GDM1 (cell line): ENCODE measurements at regions not wholly inside any gene's neighbourhood (a gene's known extent, or its start where the extent isn't known, plus 50 kb on each side); places are given as distances from the start of the nearest gene placed in this dataset.

Experiments used
- DNase-seq: peaks from one replicate; lab custom pipeline; 2025; lab: John Stamatoyannopoulos, UW

DNA sequence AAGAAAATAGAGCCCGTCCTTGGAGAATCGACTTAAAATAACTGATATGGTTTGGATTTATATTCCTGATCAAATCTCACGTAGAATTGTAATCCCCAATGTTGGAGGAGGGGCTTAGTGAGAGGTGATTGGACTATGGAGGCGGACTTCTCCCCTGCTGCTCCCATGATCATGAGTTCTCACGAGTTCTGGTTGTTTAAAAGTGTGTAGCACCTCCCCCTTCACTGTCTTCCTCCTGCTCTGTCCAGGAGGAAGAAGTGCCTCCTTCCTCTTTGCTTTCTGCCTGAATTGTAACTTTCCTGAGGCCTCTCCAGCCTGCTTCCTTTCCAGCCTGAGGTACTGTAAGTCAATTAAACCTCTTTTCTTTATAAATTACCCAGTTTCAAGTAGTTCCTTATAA is 529.2 kb downstream of the HAO1 start:
- DNase-seq: no peak

DNA sequence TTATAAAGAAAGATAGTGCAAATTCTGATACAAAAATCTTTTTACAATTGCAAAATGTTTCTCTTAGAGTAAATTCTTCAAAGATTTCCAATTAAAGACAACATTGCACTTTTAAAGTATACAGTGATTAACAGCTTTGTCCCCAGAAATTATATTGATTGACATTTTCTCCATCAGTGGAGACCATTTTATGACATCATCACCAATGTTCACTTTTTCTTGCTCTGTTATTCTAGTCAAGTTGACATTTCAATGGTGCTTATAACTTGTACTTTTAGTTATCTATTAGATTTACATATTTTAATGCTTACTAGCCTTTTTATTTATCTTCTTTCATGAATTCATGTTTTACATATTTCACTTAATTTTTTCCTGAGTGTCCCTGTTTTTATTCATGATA is 524.8 kb downstream of the HAO1 start:
- DNase-seq: no peak

DNA sequence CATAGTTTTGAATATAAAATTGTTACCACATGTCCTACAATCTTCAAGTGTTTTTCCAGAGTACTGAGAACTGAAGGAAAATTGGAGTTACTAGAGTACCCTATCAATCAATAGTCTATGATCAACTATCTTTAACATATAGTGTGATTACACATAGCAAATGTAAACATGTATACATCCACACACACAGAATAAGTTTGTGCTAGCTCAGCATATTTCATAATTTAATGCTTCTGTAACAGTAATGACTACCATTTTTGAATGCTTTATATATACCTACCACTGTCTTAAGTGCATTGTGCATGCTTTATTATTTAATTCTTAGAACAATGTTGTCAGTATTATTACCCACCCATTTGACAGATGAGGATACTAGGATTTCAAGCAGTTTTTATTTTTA is 523.9 kb downstream of the HAO1 start:
- DNase-seq: no peak

DNA sequence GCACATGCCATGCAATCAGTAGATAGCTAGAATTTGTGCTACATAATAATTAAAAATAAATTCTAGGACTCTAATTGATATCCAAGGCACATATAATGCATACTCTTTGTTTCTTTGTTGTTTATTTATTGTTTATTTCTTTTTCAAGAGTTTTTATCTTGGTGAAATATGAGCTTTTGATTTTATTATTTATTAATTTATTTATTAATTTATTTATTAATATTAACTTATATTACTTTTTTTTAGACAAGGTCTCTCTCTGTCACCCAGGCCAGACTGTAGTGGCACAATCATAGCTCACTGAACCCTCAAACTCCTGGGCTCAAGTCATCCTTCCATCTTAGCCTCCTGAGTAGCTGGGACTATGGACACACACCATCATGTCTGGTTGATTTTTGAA is 519.9 kb downstream of the HAO1 start:
- no peak for DNase-seq

DNA sequence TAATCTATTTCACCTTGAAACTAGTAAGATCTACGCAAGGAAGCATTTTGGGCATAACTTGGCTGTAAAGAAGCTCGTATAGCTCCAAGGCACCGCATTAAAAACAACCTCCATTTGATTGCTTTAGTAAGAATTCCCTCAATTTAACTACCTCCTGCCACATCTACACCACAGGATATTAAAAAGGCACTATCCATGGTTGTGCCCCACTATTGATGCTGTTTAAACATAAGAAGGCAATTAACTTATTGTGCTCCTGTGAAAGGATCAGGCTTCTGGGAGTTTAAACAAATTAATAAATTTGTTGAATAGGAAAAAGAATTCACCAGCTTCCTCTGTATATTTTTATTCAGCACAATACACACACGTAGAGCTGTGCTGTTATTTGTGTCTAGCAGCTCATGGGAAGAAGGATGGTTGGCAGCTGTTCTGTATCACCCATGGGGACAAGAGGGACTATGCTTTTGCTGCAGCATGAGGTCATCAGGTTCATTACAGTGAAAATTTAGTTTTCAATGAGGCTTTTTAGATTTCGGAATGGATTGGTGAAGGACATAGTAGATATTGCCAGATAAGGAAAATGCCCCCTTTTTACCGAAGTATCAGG is 513.3 kb downstream of the HAO1 start:
- no peak for DNase-seq

DNA sequence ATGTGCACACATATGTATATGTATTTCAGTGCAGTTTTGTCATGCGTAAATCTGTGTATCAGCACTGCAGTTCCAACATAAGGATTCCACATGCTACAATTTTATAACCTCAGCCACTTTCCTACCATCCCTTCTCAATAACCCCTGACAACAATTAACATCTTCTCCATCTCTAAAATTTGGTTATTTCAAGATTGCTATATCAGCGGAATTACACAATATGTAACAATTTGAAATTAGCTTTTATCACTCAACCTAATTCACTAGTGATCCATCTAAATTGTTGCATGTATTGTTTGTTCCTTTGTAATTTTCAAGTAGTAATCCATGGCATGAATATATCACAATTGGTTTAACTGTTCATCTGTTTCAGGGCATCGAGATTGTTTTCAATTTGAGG is 511.3 kb downstream of the HAO1 start:
- no peak for DNase-seq

DNA sequence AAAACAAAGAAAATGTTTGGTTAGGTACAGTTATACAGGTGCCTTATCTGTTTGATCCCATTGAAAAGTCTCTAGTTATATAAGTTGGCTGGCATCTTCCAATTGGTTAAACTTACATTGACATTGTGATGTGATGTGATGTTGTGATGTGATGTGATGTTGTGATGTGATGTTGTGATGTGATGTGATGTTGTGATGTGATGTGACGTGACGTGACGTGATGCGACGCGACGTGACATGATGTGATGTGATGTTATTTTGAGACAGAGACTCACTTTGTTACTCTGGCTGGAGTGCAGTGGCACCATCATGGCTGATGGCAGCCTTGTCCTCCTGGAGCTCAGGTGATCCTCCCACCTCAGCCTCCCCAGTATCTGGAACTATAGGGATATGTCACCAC is 507.6 kb downstream of the HAO1 start:
- no peak for DNase-seq

DNA sequence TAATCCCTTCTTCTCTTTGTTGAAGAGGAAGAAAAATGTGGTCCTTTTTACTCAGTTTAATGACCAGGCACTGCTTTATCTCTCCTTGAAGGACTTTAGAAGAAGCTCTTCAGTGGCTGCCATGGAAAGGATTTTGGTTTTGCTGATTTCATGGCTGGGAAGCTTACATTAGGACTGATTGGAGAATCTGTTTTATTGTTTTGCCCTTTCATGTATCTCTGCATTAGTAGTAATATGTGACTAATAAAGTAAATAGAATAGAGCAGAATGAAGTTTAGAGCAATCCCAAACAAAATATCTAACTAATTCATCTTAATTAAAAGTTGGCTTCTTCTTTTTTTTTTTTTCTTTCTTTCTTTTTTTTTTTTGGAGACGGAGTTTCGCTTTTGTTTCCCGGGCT is 502.9 kb downstream of the HAO1 start:
- DNase-seq: no peak

DNA sequence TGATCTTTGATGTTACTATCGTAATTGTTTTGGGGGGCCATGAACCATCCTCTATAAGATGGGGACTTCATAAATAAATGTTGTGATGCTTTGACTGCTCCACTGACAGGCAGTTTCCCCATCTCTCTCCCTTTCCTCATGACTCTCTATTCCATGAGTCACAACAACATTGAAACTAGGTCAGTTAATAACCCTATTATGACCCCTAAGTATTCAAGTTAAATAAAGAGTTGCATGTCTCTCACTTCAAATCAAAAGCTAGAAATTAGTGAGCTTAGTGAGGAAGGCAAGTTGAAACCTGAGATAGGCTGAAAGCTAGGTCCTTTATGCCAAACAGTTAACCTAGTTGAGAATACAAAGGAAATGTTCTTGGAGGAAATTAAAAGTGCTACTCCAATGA is 491.0 kb downstream of the HAO1 start:
- DNase-seq: no peak

DNA sequence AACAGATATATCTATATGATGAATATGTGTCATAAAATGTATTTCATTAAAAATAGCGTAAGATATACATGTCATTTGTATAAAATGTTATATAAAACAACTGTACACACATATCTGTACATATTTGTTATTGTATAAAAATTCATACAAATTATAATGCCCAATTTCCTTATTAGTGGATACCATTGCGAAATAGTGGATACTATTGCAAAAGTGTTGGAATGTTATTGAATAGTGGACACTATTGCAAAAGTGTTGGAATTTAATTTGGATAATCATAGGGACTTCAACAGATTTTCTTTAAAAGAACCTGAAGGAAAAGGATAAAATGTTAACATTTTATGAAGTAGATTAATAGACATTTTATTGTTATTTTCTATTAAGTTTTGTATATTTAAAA is 487.4 kb downstream of the HAO1 start:
- no peak for DNase-seq

DNA sequence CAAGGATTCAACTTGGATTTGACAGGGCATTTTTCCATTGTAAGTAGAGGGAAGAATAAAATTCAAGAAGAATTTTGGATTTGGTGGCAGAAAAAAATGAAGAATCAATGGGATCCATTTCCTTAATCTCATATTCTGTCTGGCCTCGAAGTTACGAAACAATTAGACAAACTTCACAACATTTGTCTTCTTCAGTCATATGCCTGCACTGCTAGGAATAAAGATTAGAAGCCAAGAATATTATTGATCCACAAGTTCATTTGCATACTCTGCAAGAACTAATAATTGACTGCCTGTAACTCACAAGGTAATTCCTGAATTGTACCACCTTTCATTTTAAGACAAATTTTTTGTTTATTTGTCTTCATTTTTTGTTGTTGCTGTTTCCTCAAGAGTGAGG is 486.2 kb downstream of the HAO1 start:
- DNase-seq: no peak

DNA sequence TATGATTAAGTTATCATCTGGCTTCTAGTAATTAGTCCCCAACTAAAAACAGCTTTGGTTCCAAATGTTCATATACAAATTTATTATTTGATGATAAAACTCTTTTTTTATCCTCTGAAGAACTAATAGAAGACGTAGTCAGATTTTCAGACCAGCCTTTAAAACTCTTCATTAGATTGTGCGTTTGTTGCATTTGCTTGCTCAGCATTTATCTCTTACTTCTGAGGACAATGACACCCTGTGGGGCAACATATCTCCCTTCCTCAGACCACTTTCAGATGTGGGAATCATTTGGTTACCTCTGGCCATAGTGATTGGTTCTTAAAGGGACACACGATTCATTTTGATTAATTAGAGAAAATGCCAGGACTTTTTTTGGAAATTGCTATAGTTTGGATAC is 481.8 kb downstream of the HAO1 start:
- DNase-seq: no peak

DNA sequence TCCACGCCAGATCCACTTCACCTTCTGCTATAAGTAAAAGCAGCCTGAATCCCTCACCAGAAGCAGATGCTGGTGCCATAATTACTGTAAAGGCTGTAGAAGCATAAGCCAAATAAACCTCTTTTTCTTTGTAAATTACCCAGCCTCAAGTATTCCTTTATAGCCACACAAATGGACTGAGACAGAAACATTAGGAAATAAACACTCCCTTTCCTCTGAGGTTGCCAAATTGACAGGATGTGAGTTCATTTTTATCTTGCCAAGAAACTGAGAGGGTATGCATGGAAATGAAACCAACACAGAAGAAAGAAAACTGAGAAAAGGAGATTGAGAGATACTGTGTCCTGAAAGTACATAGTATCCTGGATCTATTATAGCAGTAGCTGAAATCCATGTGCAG is 481.2 kb downstream of the HAO1 start:
- DNase-seq: no peak

DNA sequence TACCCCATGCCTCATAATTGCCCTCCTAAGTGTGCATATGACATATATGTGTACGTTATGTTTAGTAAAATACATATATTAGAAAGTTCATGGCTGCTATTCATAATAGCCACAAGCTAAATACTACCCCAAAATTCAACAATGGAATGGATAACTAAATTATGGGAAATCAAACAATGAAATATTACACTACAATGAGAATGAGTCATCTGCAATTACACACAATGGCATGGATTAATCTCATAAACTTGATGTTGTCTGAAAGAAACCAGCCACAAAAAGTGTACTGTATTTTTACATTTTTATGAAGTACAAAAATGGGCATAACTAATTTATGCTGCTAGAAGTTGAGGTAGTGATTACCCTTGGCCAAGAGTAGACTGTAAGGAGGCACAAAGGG is 477.0 kb downstream of the HAO1 start:
- DNase-seq: no peak

DNA sequence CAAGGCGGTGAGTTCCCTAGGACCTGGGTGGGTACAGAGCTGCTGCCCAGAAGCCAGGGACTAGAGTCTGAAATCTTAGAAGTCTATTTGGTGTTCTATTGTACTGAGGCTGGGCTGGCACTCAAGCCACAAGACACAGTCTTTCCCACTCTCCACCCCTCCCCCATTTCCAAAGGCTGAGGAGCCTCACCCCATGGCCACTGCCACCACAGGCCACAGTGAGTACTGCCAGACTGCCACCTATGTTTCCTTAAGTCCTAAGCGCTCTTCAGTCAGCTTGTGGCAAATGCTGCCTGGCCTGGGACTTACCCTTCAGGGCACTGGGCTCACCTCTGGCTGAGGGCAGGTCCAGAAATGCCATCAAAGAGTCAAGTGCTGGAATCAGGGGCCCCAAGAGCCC is 469.3 kb downstream of the HAO1 start:
- no peak for DNase-seq

DNA sequence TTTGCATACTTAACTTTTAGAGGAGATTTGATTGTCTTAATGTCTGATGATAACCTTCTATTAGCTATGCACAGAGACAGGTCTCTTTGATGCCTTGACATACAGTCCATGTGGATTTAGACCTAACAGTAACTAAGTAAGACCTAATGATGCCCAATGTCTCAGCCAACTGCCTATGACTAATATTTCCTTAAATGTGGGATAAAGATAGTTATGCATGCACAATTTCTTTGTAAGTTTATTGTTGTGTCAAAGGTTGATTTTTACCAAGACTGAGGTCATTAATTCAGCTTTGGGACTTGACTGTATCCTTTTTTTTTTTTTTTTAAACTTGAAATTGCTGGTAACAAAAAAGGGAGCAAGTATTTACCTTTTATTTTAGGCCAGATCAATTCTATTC is 450.0 kb downstream of the HAO1 start:
- DNase-seq: no peak

DNA sequence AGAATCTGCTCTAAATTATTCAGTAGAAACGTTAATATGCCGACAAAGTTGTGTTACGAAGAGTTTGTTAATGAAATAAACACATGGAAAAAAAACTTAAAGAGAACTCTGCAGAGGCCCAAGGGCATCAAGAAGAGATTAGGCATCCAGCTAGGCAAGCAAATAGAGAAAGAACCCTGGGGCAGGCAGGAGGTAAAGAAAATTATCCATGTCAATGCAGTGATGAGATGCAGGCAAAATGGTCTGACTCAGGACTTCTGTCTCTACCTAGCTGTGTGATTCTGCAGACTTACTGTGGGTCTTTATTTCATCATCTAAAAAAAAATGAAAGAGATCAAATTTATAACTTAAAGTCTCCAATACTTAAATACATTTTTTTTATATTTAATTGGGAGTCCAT is 448.0 kb downstream of the HAO1 start:
- DNase-seq: no peak

DNA sequence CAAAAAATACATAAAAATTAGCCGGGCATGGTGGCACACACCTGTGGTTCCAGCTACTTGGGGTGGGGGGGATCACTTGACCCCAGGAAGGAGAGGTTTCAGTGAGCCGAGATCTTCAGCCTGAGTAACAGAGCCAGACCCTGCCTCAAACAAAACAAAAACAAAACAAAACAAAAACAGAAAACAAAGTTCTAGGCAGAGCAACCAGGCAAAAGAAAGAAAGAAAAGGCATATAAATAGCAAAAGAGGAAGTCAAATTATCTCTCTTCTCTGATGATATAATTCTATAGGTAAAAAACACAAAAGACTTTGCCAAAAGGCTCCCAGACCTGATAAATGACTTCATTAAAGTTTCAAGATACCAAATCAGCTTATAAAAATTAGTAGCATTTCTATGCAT is 446.9 kb downstream of the HAO1 start:
- no peak for DNase-seq

DNA sequence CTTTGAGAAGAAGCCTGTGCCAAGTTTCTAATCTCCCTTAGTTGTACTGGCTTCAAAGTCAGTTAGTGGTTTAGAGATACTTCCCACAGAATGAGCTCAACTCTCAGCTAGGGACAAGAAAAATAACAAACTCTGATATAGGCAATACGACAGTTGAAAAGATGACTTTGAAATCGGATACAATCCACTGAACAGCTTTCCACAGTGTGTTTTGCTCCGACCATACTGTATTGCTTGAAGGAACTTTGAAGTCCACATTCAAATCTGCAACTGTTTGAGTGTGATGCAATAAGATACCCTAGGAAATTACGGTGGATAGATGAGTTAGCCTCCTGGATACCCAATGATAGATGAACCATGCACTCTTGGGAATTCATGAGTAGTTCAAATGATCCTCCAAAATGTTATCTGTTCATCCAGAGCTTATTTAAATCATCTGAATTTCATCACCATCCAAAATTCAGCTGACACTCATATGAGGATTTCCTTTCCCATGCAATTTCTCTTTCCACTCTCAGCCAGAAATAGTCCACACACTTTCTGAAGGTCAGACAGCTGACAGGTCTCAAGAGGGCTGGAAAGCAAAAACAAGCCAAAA is 443.8 kb downstream of the HAO1 start:
- no peak for DNase-seq

DNA sequence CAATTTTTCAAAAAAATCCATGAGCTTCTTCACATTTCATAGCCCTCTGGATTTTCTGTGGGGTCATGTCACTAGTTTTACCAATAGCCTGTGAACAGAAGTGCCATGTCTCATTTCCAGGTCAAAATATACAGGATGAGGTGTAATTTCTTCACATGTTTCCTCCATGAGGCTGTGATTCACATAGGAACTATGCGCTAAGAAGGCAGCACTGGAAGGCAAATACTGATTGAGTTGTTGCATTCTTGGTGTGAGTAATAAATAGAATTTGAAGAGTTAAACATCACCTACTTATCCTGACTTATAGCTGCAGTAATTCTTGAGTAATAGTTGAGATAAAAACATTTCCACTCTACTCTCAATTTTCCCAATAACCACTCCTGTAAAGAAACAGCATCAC is 442.3 kb downstream of the HAO1 start:
- DNase-seq: no peak

DNA sequence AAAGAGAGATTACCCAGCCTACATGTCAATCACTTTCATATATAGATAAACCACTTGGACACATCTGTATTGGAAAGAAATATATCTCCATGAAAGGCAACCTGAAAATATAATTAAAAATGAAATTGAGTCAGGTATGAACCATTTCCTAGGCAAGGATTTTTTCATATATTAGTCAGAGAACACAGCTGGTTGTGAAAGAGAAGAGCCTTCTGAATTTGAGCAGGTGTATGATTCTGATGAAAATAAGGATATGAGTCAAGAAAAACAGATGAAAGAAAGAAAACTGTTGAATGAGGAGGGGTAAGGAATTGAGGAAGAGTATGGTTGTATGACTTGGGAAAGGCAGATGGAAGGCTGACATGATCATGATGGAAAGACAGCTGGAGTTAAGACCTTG is 441.1 kb downstream of the HAO1 start:
- no peak for DNase-seq

DNA sequence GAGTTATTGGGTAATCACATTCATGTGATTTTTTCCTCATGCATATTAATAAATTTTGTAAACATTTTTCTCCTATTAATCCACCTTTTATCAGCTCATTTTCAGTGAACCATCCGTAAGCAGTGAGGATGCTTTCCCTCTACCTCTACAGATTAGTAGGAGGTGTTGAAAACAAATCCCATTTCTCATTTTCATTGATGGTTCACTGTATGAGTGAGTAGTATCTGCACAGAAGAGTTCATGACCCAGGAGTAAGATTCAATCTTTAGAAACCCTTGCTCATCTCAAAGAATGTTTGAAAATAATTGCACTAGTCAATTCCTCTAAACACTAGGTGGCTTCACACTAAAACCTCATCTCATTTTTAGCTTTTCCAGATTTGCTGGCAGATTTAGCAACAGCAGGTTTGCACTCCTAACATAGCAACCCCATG is 440.0 kb downstream of the HAO1 start:
- DNase-seq: no peak

DNA sequence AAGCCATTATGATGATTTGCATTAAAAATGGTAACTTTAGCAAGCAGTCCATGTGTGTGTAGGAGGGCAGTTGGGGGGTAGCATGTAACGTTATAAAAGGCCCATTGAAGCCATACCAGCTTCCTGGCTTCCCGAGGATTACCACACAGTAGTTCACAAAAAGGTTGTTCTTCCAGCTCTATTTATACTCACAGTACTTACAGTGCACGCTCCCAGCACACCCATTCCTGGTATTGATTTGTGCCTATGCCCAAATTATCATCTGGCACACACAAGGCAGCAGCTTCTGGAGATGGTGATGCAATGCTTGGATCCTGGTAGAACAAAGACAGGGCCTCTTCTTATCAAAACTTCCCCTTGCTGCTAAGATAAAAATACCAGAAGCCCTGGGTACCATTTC is 436.8 kb downstream of the HAO1 start:
- DNase-seq: no peak

DNA sequence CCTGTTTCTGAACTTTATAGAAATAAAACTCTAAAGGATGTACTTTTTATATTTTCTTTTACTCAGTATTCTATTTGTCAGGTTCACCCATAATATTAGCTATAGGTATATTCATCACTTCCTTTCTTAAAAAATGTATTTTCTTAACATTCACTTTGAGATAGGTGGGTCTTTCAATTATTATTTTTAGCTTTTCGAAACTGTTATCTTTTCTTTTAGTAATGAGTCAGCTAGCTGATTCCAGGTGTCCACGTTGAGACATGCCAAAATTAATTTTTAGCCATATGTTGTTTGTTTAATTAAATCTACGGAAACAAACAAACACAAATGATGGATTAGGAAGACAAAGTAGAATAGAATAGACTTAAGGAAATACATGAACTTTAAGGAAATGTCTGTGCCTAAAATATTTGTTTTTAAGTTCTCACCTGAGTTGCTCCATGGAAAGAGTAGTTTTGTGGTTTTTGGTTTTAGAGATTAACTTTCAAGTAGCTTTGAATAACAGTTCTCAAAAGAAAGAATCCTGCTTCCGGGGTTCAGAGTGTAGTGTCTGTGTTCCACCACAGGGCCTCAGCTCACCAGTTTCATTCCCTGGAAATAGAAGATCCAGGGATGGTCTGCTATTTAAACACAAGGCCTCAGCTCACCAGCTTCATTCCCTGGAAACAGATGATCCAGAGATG is 435.0 kb downstream of the HAO1 start:
- DNase-seq: no peak
